ENCODE measurements at regions not wholly inside any gene's neighbourhood (a gene's known extent, or its start where the extent isn't known, plus 50 kb on each side); places are given as distances from the start of the nearest gene placed in this dataset.

DNA sequence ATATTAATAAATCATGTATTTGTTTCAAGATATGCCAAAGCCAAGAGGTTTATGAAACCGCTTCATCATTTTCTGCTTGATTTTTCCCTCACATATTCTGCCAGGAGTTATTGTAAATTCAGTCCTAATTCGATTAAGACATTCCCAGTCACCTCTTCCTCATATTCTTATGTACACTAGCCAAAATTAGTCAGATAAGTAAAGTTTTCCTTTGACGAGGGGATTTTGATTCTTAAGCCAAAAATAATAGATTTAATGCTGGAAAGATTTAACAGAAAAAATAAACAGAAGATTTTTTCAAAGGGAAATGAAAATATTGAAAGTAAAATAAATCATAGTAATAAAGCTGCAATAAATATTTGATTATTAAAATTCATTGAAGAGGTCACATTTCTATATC, 51.0 kb upstream of the VEGFC start:
- FAIRE-seq (no peak), DNase-seq (peak in 1 of 5 donors; percentile 9)
- Histone ChIP-seq H3K9ac (ENCODE audit: low read length in 3 of 3) (no peak overlapping the region), H3K4me1 (ENCODE audit: control insufficient read depth in 2 of 3, insufficient read depth in 2 of 3, low read depth in 1 of 3, low read length in 3 of 3) (no peaks in the 10 kb centered on the region), H3K27ac (ENCODE audit: low read depth in 2 of 2, low read length in 2 of 2) (no peak overlapping the region), H3K36me3 (ENCODE audit: control insufficient read depth in 2 of 3, insufficient read depth in 3 of 3, low read length in 3 of 3) (no peaks in the 10 kb centered on the region), H3K9me3 (ENCODE audit: control insufficient read depth in 2 of 3, insufficient read depth in 1 of 3, low read length in 3 of 3) (no peaks in the 10 kb centered on the region), H3K4me3 (ENCODE audit: low read length in 3 of 3) (no peak overlapping the region), H3K27me3 (ENCODE audit: control insufficient read depth, insufficient read depth, low read length) (no peaks in the 10 kb centered on the region)
- no peak for TF ChIP-seq CTCF (IDR thresholded peaks at IDR 0.05; ENCODE audit: borderline replicate concordance, extremely low read depth, insufficient read depth)
- intact Hi-C loops (cut with DNase I) = no loop called here

DNA sequence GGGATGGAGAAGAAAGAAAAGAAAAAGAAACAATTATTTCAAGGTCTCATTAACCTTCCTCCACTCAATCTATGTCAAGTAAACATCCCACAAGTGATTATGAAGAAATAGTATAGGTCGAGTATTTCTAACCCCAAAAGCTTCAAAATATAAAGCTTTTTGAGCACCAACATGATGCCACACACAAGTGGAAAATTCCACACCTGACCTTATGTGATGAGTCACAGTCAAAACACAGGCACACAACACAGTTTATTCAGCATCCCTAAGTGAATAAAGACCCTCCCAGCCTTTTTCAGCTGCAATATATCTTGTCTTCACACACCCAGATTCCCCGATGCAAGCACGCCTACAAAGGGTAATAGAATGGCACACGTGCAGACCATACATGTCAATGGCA, 51.7 kb upstream of the VEGFC start:
- H3K4me3 ChIP-seq (ENCODE audit: low read length in 3 of 3) = no peak overlapping the region
- H3K9ac ChIP-seq (ENCODE audit: low read length in 3 of 3) = no peak overlapping the region
- no peaks in the 10 kb centered on the region for H3K4me1 ChIP-seq (ENCODE audit: control insufficient read depth in 2 of 3, insufficient read depth in 2 of 3, low read depth in 1 of 3, low read length in 3 of 3)
- TF ChIP-seq CTCF (IDR thresholded peaks at IDR 0.05; ENCODE audit: borderline replicate concordance, extremely low read depth, insufficient read depth) = no peak
- no peak for DNase-seq
- no peaks in the 10 kb centered on the region for H3K9me3 ChIP-seq (ENCODE audit: control insufficient read depth in 2 of 3, insufficient read depth in 1 of 3, low read length in 3 of 3)
- H3K27ac ChIP-seq (ENCODE audit: low read depth in 2 of 2, low read length in 2 of 2) = no peak overlapping the region
- no peak for FAIRE-seq
- intact Hi-C loops (cut with DNase I) = no loop called here
- H3K27me3 ChIP-seq (ENCODE audit: control insufficient read depth, insufficient read depth, low read length) = no peaks in the 10 kb centered on the region
- no peaks in the 10 kb centered on the region for H3K36me3 ChIP-seq (ENCODE audit: control insufficient read depth in 2 of 3, insufficient read depth in 3 of 3, low read length in 3 of 3)

- Histone ChIP-seq H3K36me3 (ENCODE audit: control insufficient read depth in 2 of 3, insufficient read depth in 3 of 3, low read length in 3 of 3) (no peaks in the 10 kb centered on the region), H3K9ac (ENCODE audit: low read length in 3 of 3) (no peak overlapping the region), H3K27me3 (ENCODE audit: control insufficient read depth, insufficient read depth, low read length) (no peaks in the 10 kb centered on the region), H3K4me1 (ENCODE audit: control insufficient read depth in 2 of 3, insufficient read depth in 2 of 3, low read depth in 1 of 3, low read length in 3 of 3) (no peaks in the 10 kb centered on the region), H3K9me3 (ENCODE audit: control insufficient read depth in 2 of 3, insufficient read depth in 1 of 3, low read length in 3 of 3) (no peaks in the 10 kb centered on the region), H3K4me3 (ENCODE audit: low read length in 3 of 3) (no peak overlapping the region), H3K27ac (ENCODE audit: low read depth in 2 of 2, low read length in 2 of 2) (no peak overlapping the region)
- DNase-seq = no peak
- FAIRE-seq = no peak
- no peak for TF ChIP-seq CTCF (IDR thresholded peaks at IDR 0.05; ENCODE audit: borderline replicate concordance, extremely low read depth, insufficient read depth)
- intact Hi-C loops (cut with DNase I) = no loop called here
These were observed 52.9 kb upstream of the VEGFC start for GRCh38 chr4:176845636-176846035.

DNA sequence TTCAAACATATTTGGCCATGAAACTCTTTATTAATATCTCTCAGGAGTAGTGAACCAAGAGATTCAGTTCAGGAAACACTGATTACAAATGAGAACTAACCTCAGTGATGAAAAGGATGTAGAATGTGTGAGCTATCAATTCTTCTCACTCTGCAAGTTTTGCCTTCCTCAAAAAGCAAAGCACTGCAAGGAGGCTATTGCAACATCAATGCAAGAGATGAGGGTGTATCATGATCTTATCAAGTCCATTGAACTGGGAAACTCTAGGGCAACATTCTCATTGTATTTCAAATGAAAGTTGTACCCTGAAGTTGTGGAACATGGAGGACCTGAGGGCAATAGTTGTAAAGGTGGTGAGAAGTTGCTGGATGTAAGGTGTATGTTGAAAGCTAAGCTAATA, 56.4 kb upstream of the VEGFC start:
- DNase-seq (no peak), FAIRE-seq (no peak)
- H3K27ac ChIP-seq (ENCODE audit: low read depth in 2 of 2, low read length in 2 of 2) = no peak overlapping the region
- no peaks in the 10 kb centered on the region for H3K36me3 ChIP-seq (ENCODE audit: control insufficient read depth in 2 of 3, insufficient read depth in 3 of 3, low read length in 3 of 3)
- H3K4me3 ChIP-seq (ENCODE audit: low read length in 3 of 3) = no peak overlapping the region
- no peak overlapping the region for H3K9ac ChIP-seq (ENCODE audit: low read length in 3 of 3)
- H3K27me3 ChIP-seq (ENCODE audit: control insufficient read depth, insufficient read depth, low read length) = no peaks in the 10 kb centered on the region
- no peaks in the 10 kb centered on the region for H3K4me1 ChIP-seq (ENCODE audit: control insufficient read depth in 2 of 3, insufficient read depth in 2 of 3, low read depth in 1 of 3, low read length in 3 of 3)
- intact Hi-C loops (cut with DNase I) = no loop called here
- no peak for TF ChIP-seq CTCF (IDR thresholded peaks at IDR 0.05; ENCODE audit: borderline replicate concordance, extremely low read depth, insufficient read depth)
- no peaks in the 10 kb centered on the region for H3K9me3 ChIP-seq (ENCODE audit: control insufficient read depth in 2 of 3, insufficient read depth in 1 of 3, low read length in 3 of 3)
